SK-N-SH (cell line): ENCODE measurements at regions not wholly inside any gene's neighbourhood (a gene's known extent, or its start where the extent isn't known, plus 50 kb on each side); places are given as distances from the start of the nearest gene placed in this dataset.

ENCODE experiments used
- CTCF ChIP-seq: fragments of 200-600 bp; sonication (generic); IDR thresholded peaks from 2 replicates; pipeline ENCODE4 v1.6.1; 2017; ENCODE audit warnings: antibody characterized with exemption, mild to moderate bottlenecking, moderate library complexity
- EP300 ChIP-seq, 2 experiments: IDR thresholded peaks; 2 replicates each; pipeline versions ENCODE4 v1.4.0 to v1.6.1; 2012; ENCODE audit warnings: borderline replicate concordance in 1 of 2, low read depth in 1 of 2, low read length in 1 of 2
- FOSL2 ChIP-seq: IDR thresholded peaks from 2 replicates; pipeline ENCODE4 v1.4.0; 2012; ENCODE audit warnings: low read depth, mild to moderate bottlenecking, moderate library complexity, borderline replicate concordance
- MEF2A ChIP-seq: IDR thresholded peaks from 2 replicates; pipeline ENCODE4 v1.4.0; 2012; ENCODE audit warnings: low read depth, borderline replicate concordance
- POLR2AphosphoS5 ChIP-seq: IDR thresholded peaks from 2 replicates; pipeline ENCODE4 v1.6.1; 2012; ENCODE audit warnings: low read depth, low read length
- TAF1 ChIP-seq: IDR thresholded peaks from 2 replicates; pipeline ENCODE4 v1.6.1; 2012; ENCODE audit warnings: low read depth, mild to moderate bottlenecking, low read length, moderate library complexity, borderline replicate concordance
- TEAD4 ChIP-seq: IDR thresholded peaks from 2 replicates; pipeline ENCODE4 v1.4.0; 2012; ENCODE audit warnings: mild to moderate bottlenecking, borderline replicate concordance; ENCODE audit not compliant: insufficient read depth
- TF ChIP-seq, protein P1 (sequence below): IDR thresholded peaks from 2 replicates; pipeline ENCODE4 v1.4.0; 2012; ENCODE audit warnings: low read depth
- TF ChIP-seq, protein P2 (sequence below): IDR thresholded peaks from 2 replicates; pipeline ENCODE4 v1.4.0; 2012; ENCODE audit warnings: low read depth, borderline replicate concordance

GRCh38 chr12:88306471-88307069, 164.5 kb downstream of the TMTC3 start:
- TF ChIP-seq EP300 (IDR thresholded peaks at IDR 0.05; ENCODE audit: borderline replicate concordance in 1 of 2, low read depth in 1 of 2, low read length in 1 of 2) (no peak), CTCF (no peak), FOSL2 (no peak), POLR2AphosphoS5 (no peak), TEAD4 (no peak), MEF2A (no peak), TAF1 (no peak)
- TF ChIP-seq, protein P1, sequence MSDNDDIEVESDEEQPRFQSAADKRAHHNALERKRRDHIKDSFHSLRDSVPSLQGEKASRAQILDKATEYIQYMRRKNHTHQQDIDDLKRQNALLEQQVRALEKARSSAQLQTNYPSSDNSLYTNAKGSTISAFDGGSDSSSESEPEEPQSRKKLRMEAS = no peak
- TF ChIP-seq, protein P2, sequence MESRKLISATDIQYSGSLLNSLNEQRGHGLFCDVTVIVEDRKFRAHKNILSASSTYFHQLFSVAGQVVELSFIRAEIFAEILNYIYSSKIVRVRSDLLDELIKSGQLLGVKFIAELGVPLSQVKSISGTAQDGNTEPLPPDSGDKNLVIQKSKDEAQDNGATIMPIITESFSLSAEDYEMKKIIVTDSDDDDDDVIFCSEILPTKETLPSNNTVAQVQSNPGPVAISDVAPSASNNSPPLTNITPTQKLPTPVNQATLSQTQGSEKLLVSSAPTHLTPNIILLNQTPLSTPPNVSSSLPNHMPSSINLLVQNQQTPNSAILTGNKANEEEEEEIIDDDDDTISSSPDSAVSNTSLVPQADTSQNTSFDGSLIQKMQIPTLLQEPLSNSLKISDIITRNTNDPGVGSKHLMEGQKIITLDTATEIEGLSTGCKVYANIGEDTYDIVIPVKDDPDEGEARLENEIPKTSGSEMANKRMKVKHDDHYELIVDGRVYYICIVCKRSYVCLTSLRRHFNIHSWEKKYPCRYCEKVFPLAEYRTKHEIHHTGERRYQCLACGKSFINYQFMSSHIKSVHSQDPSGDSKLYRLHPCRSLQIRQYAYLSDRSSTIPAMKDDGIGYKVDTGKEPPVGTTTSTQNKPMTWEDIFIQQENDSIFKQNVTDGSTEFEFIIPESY = no peak
